ENCODE measurements at regions not wholly inside any gene's neighbourhood (a gene's known extent, or its start where the extent isn't known, plus 50 kb on each side); places are given as distances from the start of the nearest gene placed in this dataset.

DNA sequence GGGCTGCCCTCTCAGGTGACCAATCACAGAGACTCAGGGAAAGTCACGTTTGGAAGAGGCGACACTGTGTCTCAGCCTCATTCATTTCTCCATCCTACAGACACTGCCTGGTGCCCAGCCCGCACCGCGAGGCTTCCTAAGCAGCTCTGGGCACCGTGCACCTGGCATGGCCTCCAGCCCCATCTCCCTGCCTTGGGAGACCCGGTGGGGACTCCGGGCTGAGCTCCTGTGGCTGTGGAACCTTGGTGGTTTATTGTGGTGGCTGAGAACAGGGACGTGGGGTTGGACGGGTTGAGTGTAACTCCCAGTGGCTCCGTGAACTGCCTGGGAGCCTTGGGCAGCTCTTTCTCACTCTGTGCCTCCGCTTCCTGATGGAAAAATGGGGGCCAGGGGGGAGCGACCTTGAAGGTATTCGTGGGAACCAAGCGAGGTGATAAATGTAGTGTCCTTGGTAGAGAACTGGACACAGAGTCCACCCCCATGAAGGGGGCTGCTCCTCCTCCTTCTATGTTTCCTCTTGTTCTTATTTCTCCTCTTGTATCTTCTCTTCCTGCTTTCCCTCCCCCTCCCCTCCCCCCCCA is 215.4 kb downstream of the SEC14L1 start:
- H3K4me3 ChIP-seq (ENCODE audit: low read depth, low read length) = no peak overlapping the region
- H3K27ac ChIP-seq (ENCODE audit: low read depth) = peak overlapping the region; percentile 31
- H3K4me1 ChIP-seq (ENCODE audit: insufficient read depth) = no peaks in the 10 kb centered on the region
- no peaks in the 10 kb centered on the region for H3K36me3 ChIP-seq (ENCODE audit: insufficient read depth)
- 73% methylated on average over 15 of the region's 15 CpGs for WGBS
- no peak for DNase-seq (ENCODE audit: extremely low spot score)

GRCh38 chr17:77356690-77357201 is 216.0 kb downstream of the SEC14L1 start:
- H3K4me3 ChIP-seq (ENCODE audit: low read depth, low read length) = no peak overlapping the region
- H3K4me1 ChIP-seq (ENCODE audit: insufficient read depth) = no peaks in the 10 kb centered on the region
- H3K36me3 ChIP-seq (ENCODE audit: insufficient read depth) = no peaks in the 10 kb centered on the region
- H3K27ac ChIP-seq (ENCODE audit: low read depth) = no peak overlapping the region
- no peak for DNase-seq (ENCODE audit: extremely low spot score)
- WGBS = 71% methylated on average over 8 of the region's 8 CpGs

- DNase-seq (ENCODE audit: extremely low spot score) = no peak
- no peaks in the 10 kb centered on the region for H3K4me1 ChIP-seq (ENCODE audit: insufficient read depth)
- 64% methylated on average over 7 of the region's 7 CpGs for WGBS
- no peak overlapping the region for H3K27ac ChIP-seq (ENCODE audit: low read depth)
- H3K36me3 ChIP-seq (ENCODE audit: insufficient read depth) = no peaks in the 10 kb centered on the region
- H3K4me3 ChIP-seq (ENCODE audit: low read depth, low read length) = no peak overlapping the region
Measured at GRCh38 chr17:77358801-77359200, 218.0 kb downstream of the SEC14L1 start.

GRCh38 chr17:77359236-77359635 is 218.5 kb downstream of the SEC14L1 start:
- 60% methylated on average over 2 of the region's 2 CpGs for WGBS
- H3K4me1 ChIP-seq (ENCODE audit: insufficient read depth) = no peaks in the 10 kb centered on the region
- no peak for DNase-seq (ENCODE audit: extremely low spot score)

GRCh38 chr17:77361986-77362620 is 221.3 kb downstream of the SEC14L1 start:
- peaks cover 2% of the 10 kb centered on the region for H3K4me1 ChIP-seq (ENCODE audit: insufficient read depth)
- H3K36me3 ChIP-seq (ENCODE audit: insufficient read depth) = no peaks in the 10 kb centered on the region
- no peak for DNase-seq (ENCODE audit: extremely low spot score)
- 91% methylated on average over 8 of the region's 8 CpGs for WGBS
- no peak overlapping the region for H3K4me3 ChIP-seq (ENCODE audit: low read depth, low read length)
- no peak overlapping the region for H3K27ac ChIP-seq (ENCODE audit: low read depth)

More at GRCh38 chr17:77359236-77359635, 218.5 kb downstream of the SEC14L1 start:
- H3K4me3 ChIP-seq (ENCODE audit: low read depth, low read length) = no peak overlapping the region
- H3K36me3 ChIP-seq (ENCODE audit: insufficient read depth) = no peaks in the 10 kb centered on the region
- H3K27ac ChIP-seq (ENCODE audit: low read depth) = no peak overlapping the region

- Histone ChIP-seq H3K4me1 (ENCODE audit: insufficient read depth) (peaks cover 2% of the 10 kb centered on the region), H3K4me3 (ENCODE audit: low read depth, low read length) (no peak overlapping the region), H3K27ac (ENCODE audit: low read depth) (no peak overlapping the region), H3K36me3 (ENCODE audit: insufficient read depth) (no peaks in the 10 kb centered on the region)
- 48% methylated on average over 17 of the region's 17 CpGs for WGBS
- DNase-seq (ENCODE audit: extremely low spot score) = no peak
Measured at GRCh38 chr17:77363821-77364361, 223.1 kb downstream of the SEC14L1 start.

DNA sequence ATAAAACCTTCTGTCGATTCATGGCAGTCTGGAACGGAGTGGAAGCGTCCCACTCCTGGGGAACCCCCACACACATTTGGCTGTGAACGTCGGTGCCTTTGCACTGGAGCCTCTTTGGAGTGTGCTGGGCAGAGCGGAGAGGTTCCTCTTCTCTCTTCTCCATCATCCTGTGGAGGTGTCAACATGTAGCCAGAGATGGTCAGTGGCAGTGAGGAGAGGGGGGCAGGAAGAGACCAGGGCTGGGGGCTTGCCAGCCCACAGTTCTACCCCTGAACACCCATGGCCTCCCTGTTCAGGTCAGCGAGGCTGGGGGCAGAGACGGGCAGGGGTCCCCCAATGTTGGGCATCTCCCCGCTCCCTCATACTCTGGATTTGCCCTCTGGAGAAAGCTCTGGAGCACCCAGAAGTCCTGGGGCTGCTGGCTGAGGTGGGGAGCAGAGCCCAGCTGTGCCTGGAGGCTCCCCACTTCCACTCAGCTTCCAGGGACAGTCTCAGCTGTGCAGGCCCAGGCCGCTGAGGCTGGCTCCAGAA is 223.7 kb downstream of the SEC14L1 start:
- peaks cover 2% of the 10 kb centered on the region for H3K4me1 ChIP-seq (ENCODE audit: insufficient read depth)
- no peak for DNase-seq (ENCODE audit: extremely low spot score)
- WGBS = 77% methylated on average over 10 of the region's 10 CpGs
- H3K27ac ChIP-seq (ENCODE audit: low read depth) = peak overlapping the region; percentile 24
- H3K36me3 ChIP-seq (ENCODE audit: insufficient read depth) = no peaks in the 10 kb centered on the region
- H3K4me3 ChIP-seq (ENCODE audit: low read depth, low read length) = no peak overlapping the region

GRCh38 chr17:77364941-77365583 is 224.3 kb downstream of the SEC14L1 start:
- Histone ChIP-seq H3K27ac (ENCODE audit: low read depth) (peak overlapping the region; percentile 87), H3K4me1 (ENCODE audit: insufficient read depth) (peaks cover 2% of the 10 kb centered on the region), H3K4me3 (ENCODE audit: low read depth, low read length) (no peak overlapping the region), H3K36me3 (ENCODE audit: insufficient read depth) (no peaks in the 10 kb centered on the region)
- 96% methylated on average over 8 of the region's 8 CpGs for WGBS
- no peak for DNase-seq (ENCODE audit: extremely low spot score)

DNA sequence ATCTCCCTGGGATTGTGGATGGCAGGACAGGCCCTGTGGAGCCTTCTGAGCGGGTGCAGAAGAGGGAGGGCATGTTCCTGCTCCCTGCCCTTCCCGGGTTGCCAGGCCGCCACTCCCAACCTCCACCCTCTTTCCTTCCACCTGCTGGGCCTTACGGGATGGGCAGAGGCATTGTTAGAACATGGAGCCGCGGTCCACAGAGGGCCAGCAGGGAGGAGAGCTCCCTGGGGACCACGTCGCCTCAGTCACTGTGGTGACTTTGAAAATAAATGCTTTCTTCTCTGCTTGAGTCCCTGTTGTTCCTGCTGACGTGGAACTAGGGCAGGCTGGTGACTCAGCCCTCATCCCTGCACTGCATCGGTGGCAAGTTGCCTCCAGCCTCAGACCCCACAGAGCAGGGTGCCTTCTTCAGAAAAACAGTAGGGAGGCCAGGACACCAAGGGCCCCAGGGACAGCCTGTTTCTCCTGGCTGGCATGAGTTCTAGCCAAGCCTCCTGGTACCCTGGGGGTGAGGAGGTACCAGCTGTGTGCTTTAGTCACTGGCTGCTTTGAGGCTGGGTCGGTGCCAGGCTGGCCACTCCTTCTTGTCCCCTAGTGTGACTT is 224.9 kb downstream of the SEC14L1 start:
- Histone ChIP-seq H3K4me3 (ENCODE audit: low read depth, low read length) (no peak overlapping the region), H3K27ac (ENCODE audit: low read depth) (peak overlapping the region; percentile 87), H3K36me3 (ENCODE audit: insufficient read depth) (no peaks in the 10 kb centered on the region), H3K4me1 (ENCODE audit: insufficient read depth) (peaks cover 2% of the 10 kb centered on the region)
- DNase-seq (ENCODE audit: extremely low spot score) = no peak
- WGBS = 37% methylated on average over 11 of the region's 11 CpGs

DNA sequence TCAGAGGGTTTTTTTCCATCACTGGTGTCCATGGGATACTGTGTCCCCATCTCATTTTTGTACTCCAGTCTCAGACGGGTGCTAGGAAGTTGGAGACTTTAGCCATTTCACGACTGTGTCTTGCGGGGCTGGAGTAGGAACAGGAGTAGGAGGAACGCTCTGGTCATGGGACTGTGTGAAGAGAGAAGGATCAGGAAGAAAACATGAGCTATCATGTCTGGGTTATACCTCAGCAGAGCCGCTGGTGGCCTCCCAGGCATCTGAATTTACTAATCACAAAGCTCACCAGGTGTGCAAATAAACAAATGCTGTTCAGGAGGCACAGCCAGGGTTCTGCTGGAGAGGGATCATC is 225.4 kb downstream of the SEC14L1 start:
- WGBS = 19% methylated on average over 5 of the region's 5 CpGs
- H3K4me1 ChIP-seq (ENCODE audit: insufficient read depth) = peaks cover 2% of the 10 kb centered on the region
- H3K27ac ChIP-seq (ENCODE audit: low read depth) = peak overlapping the region; percentile 87
- no peaks in the 10 kb centered on the region for H3K36me3 ChIP-seq (ENCODE audit: insufficient read depth)
- H3K4me3 ChIP-seq (ENCODE audit: low read depth, low read length) = no peak overlapping the region
- no peak for DNase-seq (ENCODE audit: extremely low spot score)

GRCh38 chr17:77366558-77367245 is 225.9 kb downstream of the SEC14L1 start:
- Histone ChIP-seq H3K4me1 (ENCODE audit: insufficient read depth) (peaks cover 2% of the 10 kb centered on the region), H3K27ac (ENCODE audit: low read depth) (peak overlapping the region; percentile 87), H3K4me3 (ENCODE audit: low read depth, low read length) (no peak overlapping the region), H3K36me3 (ENCODE audit: insufficient read depth) (no peaks in the 10 kb centered on the region)
- 31% methylated on average over 8 of the region's 8 CpGs for WGBS
- no peak for DNase-seq (ENCODE audit: extremely low spot score)

DNA sequence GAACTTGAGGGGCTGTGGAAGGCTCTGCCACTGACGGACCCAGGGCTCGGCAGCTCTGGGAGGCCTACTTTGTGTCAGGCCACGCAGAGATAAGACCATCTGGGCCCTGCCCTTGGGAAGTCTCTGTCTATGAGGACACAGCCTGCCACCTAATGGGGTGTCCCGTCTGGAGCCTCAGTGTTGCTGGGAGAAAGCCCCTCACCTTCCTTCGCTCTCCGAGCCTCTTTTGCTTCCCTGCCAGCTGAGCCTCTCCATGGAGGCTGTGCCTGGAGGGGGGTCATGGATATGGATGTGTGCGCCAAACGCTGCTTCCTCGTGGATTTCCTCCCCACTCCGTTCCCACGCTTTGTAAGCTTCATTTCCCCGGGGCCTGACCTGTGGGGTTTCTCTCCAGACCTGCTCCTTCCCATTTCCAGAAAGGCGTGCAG is 228.8 kb downstream of the SEC14L1 start:
- no peak for DNase-seq (ENCODE audit: extremely low spot score)

DNA sequence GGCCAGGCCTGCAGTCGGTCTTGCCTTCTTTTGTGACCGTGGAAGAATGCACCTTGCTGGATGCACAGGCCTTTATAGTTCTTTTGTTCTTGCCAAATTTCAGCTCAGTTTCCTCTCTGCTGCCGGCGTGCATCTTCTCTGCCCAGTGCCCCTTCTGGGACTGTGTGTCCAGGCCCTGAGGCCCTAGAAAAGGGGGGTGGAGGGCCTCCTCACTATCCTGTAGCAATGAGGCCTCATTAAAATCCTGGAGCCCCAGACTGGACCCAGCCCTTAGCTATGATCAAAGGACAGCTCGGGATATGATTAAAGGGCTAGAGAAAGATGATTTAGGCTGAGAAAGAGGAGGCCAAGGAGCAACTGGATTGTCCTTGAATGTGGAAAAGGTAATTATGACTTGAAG is 229.8 kb downstream of the SEC14L1 start:
- peak overlapping the region; percentile 47 for H3K27ac ChIP-seq (ENCODE audit: low read depth)
- H3K36me3 ChIP-seq (ENCODE audit: insufficient read depth) = no peaks in the 10 kb centered on the region
- no peak for DNase-seq (ENCODE audit: extremely low spot score)
- H3K4me3 ChIP-seq (ENCODE audit: low read depth, low read length) = no peak overlapping the region
- H3K4me1 ChIP-seq (ENCODE audit: insufficient read depth) = peaks cover 2% of the 10 kb centered on the region
- WGBS = 50% methylated on average over 5 of the region's 5 CpGs

More for the DNA sequence above, 228.8 kb downstream of the SEC14L1 start:
- no peaks in the 10 kb centered on the region for H3K36me3 ChIP-seq (ENCODE audit: insufficient read depth)
- WGBS = 87% methylated on average over 13 of the region's 13 CpGs
- H3K4me1 ChIP-seq (ENCODE audit: insufficient read depth) = peaks cover 2% of the 10 kb centered on the region
- no peak overlapping the region for H3K27ac ChIP-seq (ENCODE audit: low read depth)
- no peak overlapping the region for H3K4me3 ChIP-seq (ENCODE audit: low read depth, low read length)
